ENCODE measurements at regions not wholly inside any gene's neighbourhood (a gene's known extent, or its start where the extent isn't known, plus 50 kb on each side); places are given as distances from the start of the nearest gene placed in this dataset.

GRCh38 chr16:5451641-5452040 lies 354.0 kb upstream of the EEF2KMT start:
- TF ChIP-seq FOXA1 (IDR thresholded peaks at IDR 0.05) (no peak), PKNOX1 (IDR thresholded peaks at IDR 0.05) (no peak), SP1 (IDR thresholded peaks at IDR 0.05) (no peak), ARNT (IDR thresholded peaks at IDR 0.05) (no peak), ELF4 (IDR thresholded peaks at IDR 0.05) (no peak), FOXM1 (IDR thresholded peaks at IDR 0.05; ENCODE audit: borderline replicate concordance) (no peak)
- no peak for DNase-seq (ENCODE audit: extremely low spot score)
- CTCF ChIA-PET, result no interaction called here
- POLR2A ChIA-PET, result no interaction called here

- ChIA-PET CTCF (no interaction called here), POLR2A (no interaction called here)
- no peak for DNase-seq (ENCODE audit: extremely low spot score)
- TF ChIP-seq ZNF384 (IDR thresholded peaks at IDR 0.05) (no peak), ELF4 (IDR thresholded peaks at IDR 0.05) (no peak), HDGF (IDR thresholded peaks at IDR 0.05; ENCODE audit: borderline replicate concordance) (no peak), TARDBP (IDR thresholded peaks at IDR 0.05) (no peak), NFRKB (IDR thresholded peaks at IDR 0.05) (no peak), SP1 (IDR thresholded peaks at IDR 0.05) (no peak), LEF1 (IDR thresholded peaks at IDR 0.05; ENCODE audit: borderline replicate concordance) (no peak)
Observed at GRCh38 chr16:5450409-5451104, 353.0 kb upstream of the EEF2KMT start.

- no peak for DNase-seq (ENCODE audit: extremely low spot score)
- ChIA-PET CTCF (no interaction called here), POLR2A (no interaction called here)
- TF ChIP-seq SUZ12 (IDR thresholded peaks at IDR 0.05) (no peak), ARNT (IDR thresholded peaks at IDR 0.05) (no peak), TARDBP (IDR thresholded peaks at IDR 0.05) (no peak), CTBP1 (IDR thresholded peaks at IDR 0.05; ENCODE audit: borderline replicate concordance) (no peak), NFRKB (IDR thresholded peaks at IDR 0.05) (no peak), L3MBTL2 (conservative IDR thresholded peaks at IDR 0.05) (no peak), PKNOX1 (IDR thresholded peaks at IDR 0.05) (no peak), HDGF (IDR thresholded peaks at IDR 0.05; ENCODE audit: borderline replicate concordance) (no peak), BHLHE40 (IDR thresholded peaks at IDR 0.05; ENCODE audit: borderline replicate concordance) (no peak), FOXK2 (IDR thresholded peaks at IDR 0.05) (no peak), FOXM1 (IDR thresholded peaks at IDR 0.05; ENCODE audit: borderline replicate concordance) (no peak), ELF4 (IDR thresholded peaks at IDR 0.05) (no peak)
Observed at GRCh38 chr16:5449901-5450300, 352.3 kb upstream of the EEF2KMT start.

- CTCF ChIA-PET, result no interaction called here
- POLR2A ChIA-PET, result no interaction called here
- DNase-seq (ENCODE audit: extremely low spot score), result no peak
- TF ChIP-seq CTBP1 (IDR thresholded peaks at IDR 0.05; ENCODE audit: borderline replicate concordance), result no peak
- TF ChIP-seq SP1 (IDR thresholded peaks at IDR 0.05), result no peak
Observed at GRCh38 chr16:5448798-5449197, 351.2 kb upstream of the EEF2KMT start.

- TF ChIP-seq ZNF384 (IDR thresholded peaks at IDR 0.05) (no peak), L3MBTL2 (conservative IDR thresholded peaks at IDR 0.05) (peak; percentile 50)
- CTCF ChIA-PET, result no interaction called here
- POLR2A ChIA-PET, result no interaction called here
- no peak for DNase-seq (ENCODE audit: extremely low spot score)
Observed at GRCh38 chr16:5447734-5448133, 350.1 kb upstream of the EEF2KMT start.

GRCh38 chr16:5446623-5447240 lies 349.1 kb upstream of the EEF2KMT start:
- no peak for DNase-seq (ENCODE audit: extremely low spot score)
- TF ChIP-seq PKNOX1 (IDR thresholded peaks at IDR 0.05), result no peak
- TF ChIP-seq LEF1 (IDR thresholded peaks at IDR 0.05; ENCODE audit: borderline replicate concordance), result no peak
- no peak for TF ChIP-seq NFRKB (IDR thresholded peaks at IDR 0.05)
- TF ChIP-seq FOXA1 (IDR thresholded peaks at IDR 0.05), result no peak
- TF ChIP-seq SP1 (IDR thresholded peaks at IDR 0.05), result no peak
- no peak for TF ChIP-seq ARNT (IDR thresholded peaks at IDR 0.05)
- TF ChIP-seq FOXK2 (IDR thresholded peaks at IDR 0.05), result no peak
- no peak for TF ChIP-seq CTBP1 (IDR thresholded peaks at IDR 0.05; ENCODE audit: borderline replicate concordance)
- TF ChIP-seq HDGF (IDR thresholded peaks at IDR 0.05; ENCODE audit: borderline replicate concordance), result no peak
- TF ChIP-seq SUZ12 (IDR thresholded peaks at IDR 0.05), result no peak
- TF ChIP-seq FOXM1 (IDR thresholded peaks at IDR 0.05; ENCODE audit: borderline replicate concordance), result no peak
- TF ChIP-seq BHLHE40 (IDR thresholded peaks at IDR 0.05; ENCODE audit: borderline replicate concordance), result no peak
- TF ChIP-seq L3MBTL2 (conservative IDR thresholded peaks at IDR 0.05), result no peak
- TF ChIP-seq TARDBP (IDR thresholded peaks at IDR 0.05), result no peak
- no peak for TF ChIP-seq ELF4 (IDR thresholded peaks at IDR 0.05)
- no peak for TF ChIP-seq ZNF384 (IDR thresholded peaks at IDR 0.05)
- ChIA-PET POLR2A (no interaction called here), CTCF (no interaction called here)

- DNase-seq (ENCODE audit: extremely low spot score), result no peak
- ChIA-PET POLR2A (no interaction called here), CTCF (no interaction called here)
- no peak for TF ChIP-seq PKNOX1 (IDR thresholded peaks at IDR 0.05)
Observed at GRCh38 chr16:5444189-5444588, 346.6 kb upstream of the EEF2KMT start.
